ENCODE measurements at regions not wholly inside any gene's neighbourhood (a gene's known extent, or its start where the extent isn't known, plus 50 kb on each side); places are given as distances from the start of the nearest gene placed in this dataset.

GRCh38 chr12:4133636-4134447, 139.7 kb upstream of the CCND2 start:
- no peak for DNase-seq

GRCh38 chr12:4133029-4133428, 140.5 kb upstream of the CCND2 start:
- no peak for DNase-seq

GRCh38 chr12:4121506-4122020, 152.0 kb upstream of the CCND2 start:
- no peak for DNase-seq

- DNase-seq, result no peak
Measured at GRCh38 chr12:4120316-4120917, 153.1 kb upstream of the CCND2 start.

GRCh38 chr12:4119157-4119761, 154.3 kb upstream of the CCND2 start:
- DNase-seq, result peak; percentile 39

- no peak for DNase-seq
Measured at GRCh38 chr12:4118601-4119156, 154.9 kb upstream of the CCND2 start.

- peak; percentile 40 for DNase-seq
Measured at GRCh38 chr12:4118017-4118510, 155.5 kb upstream of the CCND2 start.

- DNase-seq, result no peak
Measured at GRCh38 chr12:4117386-4118016, 156.1 kb upstream of the CCND2 start.

- DNase-seq, result no peak
Measured at GRCh38 chr12:4116251-4117111, 157.1 kb upstream of the CCND2 start.

GRCh38 chr12:4115570-4115969, 158.0 kb upstream of the CCND2 start:
- no peak for DNase-seq

- DNase-seq, result peak; percentile 58
Measured at GRCh38 chr12:4114986-4115385, 158.6 kb upstream of the CCND2 start.

GRCh38 chr12:4112734-4113325, 160.7 kb upstream of the CCND2 start:
- no peak for DNase-seq

GRCh38 chr12:4112290-4112689, 161.3 kb upstream of the CCND2 start:
- DNase-seq, result no peak

GRCh38 chr12:4111010-4111409, 162.6 kb upstream of the CCND2 start:
- no peak for DNase-seq

- DNase-seq, result no peak
Measured at GRCh38 chr12:4109826-4110225, 163.7 kb upstream of the CCND2 start.

- no peak for DNase-seq
Measured at GRCh38 chr12:4108803-4109345, 164.7 kb upstream of the CCND2 start.

GRCh38 chr12:4107911-4108697, 165.5 kb upstream of the CCND2 start:
- DNase-seq, result no peak

GRCh38 chr12:4107436-4107878, 166.1 kb upstream of the CCND2 start:
- DNase-seq, result peak; percentile 92

- peak; percentile 22 for DNase-seq
Measured at GRCh38 chr12:4106621-4107020, 166.9 kb upstream of the CCND2 start.

- DNase-seq, result no peak
Measured at GRCh38 chr12:4104722-4105244, 168.8 kb upstream of the CCND2 start.
